ENCODE measurements at regions not wholly inside any gene's neighbourhood (a gene's known extent, or its start where the extent isn't known, plus 50 kb on each side); places are given as distances from the start of the nearest gene placed in this dataset.

DNA sequence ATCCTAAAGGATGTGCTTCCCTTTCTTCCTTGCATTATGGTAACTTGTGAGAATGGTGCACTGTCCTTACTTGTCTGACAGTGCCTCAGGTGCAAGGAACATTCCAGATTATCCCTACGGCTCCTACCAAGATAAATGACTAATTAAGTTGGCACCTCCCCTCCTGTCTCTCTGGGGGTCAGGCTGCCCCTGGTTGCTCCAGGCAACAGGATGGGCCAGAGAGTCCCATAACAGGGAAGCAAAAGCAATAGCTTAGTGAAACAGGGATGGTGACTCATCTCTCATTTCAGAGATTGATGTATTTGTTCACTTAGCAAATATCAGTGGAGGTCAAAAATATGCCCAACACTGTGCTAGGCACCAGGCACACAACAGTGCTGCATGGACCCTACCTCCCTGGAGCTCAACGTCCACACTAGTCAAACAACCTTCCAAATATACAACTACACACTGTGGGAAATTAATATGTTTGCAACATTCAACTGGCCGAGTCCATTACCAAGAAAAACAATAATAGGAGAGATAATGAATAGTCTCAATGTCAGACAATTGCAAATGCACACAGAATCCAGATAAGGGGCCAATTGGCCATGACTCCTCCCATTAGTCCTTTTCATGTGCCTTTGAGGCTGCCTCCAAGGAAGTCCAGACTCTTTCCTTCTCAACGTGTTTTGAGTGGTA, 249.0 kb downstream of the TLE3 start:
- H3K4me2 ChIP-seq: no peak overlapping the region
- peaks cover 26% of the 10 kb centered on the region for H3K4me1 ChIP-seq (replicated peaks; ENCODE audit: insufficient read depth)
- no peaks in the 10 kb centered on the region for H3K79me2 ChIP-seq (ENCODE audit: low read depth)
- no peaks in the 10 kb centered on the region for H4K20me1 ChIP-seq (ENCODE audit: insufficient read depth)
- DNase-seq: peak in 1 of 2 experiments; percentile 67
- POLR2A ChIA-PET (ENCODE audit: unreplicated experiment): no interaction called here
- CTCF ChIA-PET: no interaction called here
- no peak overlapping the region for H2AFZ ChIP-seq
- TF ChIP-seq, protein P1, sequence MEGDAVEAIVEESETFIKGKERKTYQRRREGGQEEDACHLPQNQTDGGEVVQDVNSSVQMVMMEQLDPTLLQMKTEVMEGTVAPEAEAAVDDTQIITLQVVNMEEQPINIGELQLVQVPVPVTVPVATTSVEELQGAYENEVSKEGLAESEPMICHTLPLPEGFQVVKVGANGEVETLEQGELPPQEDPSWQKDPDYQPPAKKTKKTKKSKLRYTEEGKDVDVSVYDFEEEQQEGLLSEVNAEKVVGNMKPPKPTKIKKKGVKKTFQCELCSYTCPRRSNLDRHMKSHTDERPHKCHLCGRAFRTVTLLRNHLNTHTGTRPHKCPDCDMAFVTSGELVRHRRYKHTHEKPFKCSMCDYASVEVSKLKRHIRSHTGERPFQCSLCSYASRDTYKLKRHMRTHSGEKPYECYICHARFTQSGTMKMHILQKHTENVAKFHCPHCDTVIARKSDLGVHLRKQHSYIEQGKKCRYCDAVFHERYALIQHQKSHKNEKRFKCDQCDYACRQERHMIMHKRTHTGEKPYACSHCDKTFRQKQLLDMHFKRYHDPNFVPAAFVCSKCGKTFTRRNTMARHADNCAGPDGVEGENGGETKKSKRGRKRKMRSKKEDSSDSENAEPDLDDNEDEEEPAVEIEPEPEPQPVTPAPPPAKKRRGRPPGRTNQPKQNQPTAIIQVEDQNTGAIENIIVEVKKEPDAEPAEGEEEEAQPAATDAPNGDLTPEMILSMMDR (conservative IDR thresholded peaks at IDR 0.05): no peak
- no peak for TF ChIP-seq EZH2 (IDR thresholded peaks at IDR 0.05; ENCODE audit: low read depth)
- no peaks in the 10 kb centered on the region for H3K9me2 ChIP-seq (ENCODE audit: insufficient read depth)
- H3K9me3 ChIP-seq (ENCODE audit: insufficient read depth, low read depth): no peaks in the 10 kb centered on the region
- H3K27me3 ChIP-seq (ENCODE audit: insufficient read depth, low read depth): no peaks in the 10 kb centered on the region
- peaks cover 21% of the 10 kb centered on the region for H3F3A ChIP-seq (ENCODE audit: insufficient read depth, low read depth)
- H3K4me3 ChIP-seq: no peak overlapping the region
- BruUV-seq (replicated peaks): no TSS peak
- no peak overlapping the region for H3K27ac ChIP-seq
- no peaks in the 10 kb centered on the region for H3K36me3 ChIP-seq (ENCODE audit: low read depth)
- intact Hi-C loops (cut with micrococcal nuclease; ENCODE audit: unreplicated experiment): no loop called here

DNA sequence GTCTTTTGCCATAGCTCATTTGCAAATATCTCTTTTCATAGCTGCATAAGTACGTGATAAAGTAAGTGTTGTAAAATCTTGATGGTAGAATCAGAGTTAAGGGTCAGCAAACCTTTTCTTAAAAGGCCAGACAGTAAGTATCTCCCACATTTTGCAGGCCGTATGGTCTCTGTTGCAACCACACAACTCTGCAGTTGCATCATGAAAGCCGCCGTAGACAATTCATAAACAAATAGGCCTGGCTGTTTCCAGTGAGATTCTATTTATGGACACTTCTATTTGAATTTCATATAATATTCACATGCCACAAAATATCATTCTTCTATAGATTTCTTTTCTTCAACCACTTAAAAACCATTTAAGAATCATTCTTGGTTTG, 248.5 kb downstream of the TLE3 start:
- POLR2A ChIA-PET (ENCODE audit: unreplicated experiment): no interaction called here
- Histone ChIP-seq H3K27ac (no peak overlapping the region), H3K4me1 (replicated peaks; ENCODE audit: insufficient read depth) (peaks cover 31% of the 10 kb centered on the region), H4K20me1 (ENCODE audit: insufficient read depth) (no peaks in the 10 kb centered on the region), H3K9me3 (ENCODE audit: insufficient read depth, low read depth) (no peaks in the 10 kb centered on the region), H3K9me2 (ENCODE audit: insufficient read depth) (no peaks in the 10 kb centered on the region), H3F3A (ENCODE audit: insufficient read depth, low read depth) (peaks cover 26% of the 10 kb centered on the region), H3K4me3 (no peak overlapping the region), H2AFZ (no peak overlapping the region), H3K27me3 (ENCODE audit: insufficient read depth, low read depth) (no peaks in the 10 kb centered on the region), H3K36me3 (ENCODE audit: low read depth) (no peaks in the 10 kb centered on the region), H3K4me2 (no peak overlapping the region), H3K79me2 (ENCODE audit: low read depth) (no peaks in the 10 kb centered on the region)
- no peak for TF ChIP-seq EZH2 (IDR thresholded peaks at IDR 0.05; ENCODE audit: low read depth)
- TF ChIP-seq, protein P1 (conservative IDR thresholded peaks at IDR 0.05): no peak
- BruUV-seq (replicated peaks): no TSS peak
- intact Hi-C loops (cut with micrococcal nuclease; ENCODE audit: unreplicated experiment): no loop called here
- no peak for DNase-seq
- CTCF ChIA-PET: no interaction called here

DNA sequence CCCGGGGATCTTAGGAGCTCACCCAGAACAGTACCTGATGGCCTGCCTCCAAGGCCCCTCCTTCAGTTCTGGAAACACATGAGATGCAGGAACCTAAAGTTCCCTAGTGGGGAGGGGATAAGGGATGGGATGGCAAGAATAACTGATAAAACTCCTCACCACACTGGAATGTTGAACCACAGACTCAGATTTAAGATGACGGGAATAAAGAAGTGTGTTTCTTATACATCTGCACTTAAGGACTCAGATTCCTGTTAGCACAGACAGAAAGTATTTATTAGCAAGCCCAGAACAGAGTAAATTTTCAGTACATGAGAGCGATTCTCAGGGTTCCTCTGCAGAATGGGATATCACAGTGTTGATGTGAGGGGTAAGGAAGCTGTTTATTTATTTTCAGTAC, 245.2 kb downstream of the TLE3 start:
- no peak overlapping the region for H2AFZ ChIP-seq
- POLR2A ChIA-PET (ENCODE audit: unreplicated experiment): interaction anchor here (0.6 kb wide), 1 partner anchor 19 kb away, joined by 3 read pairs; no protein-coding TSS in a partner anchor
- H3F3A ChIP-seq (ENCODE audit: insufficient read depth, low read depth): peaks cover 30% of the 10 kb centered on the region
- H3K4me3 ChIP-seq: no peak overlapping the region
- intact Hi-C loops (cut with micrococcal nuclease; ENCODE audit: unreplicated experiment): loop anchor here (2.0 to 10.0 kb wide), 7 partner anchors 55 to 612 kb away; no protein-coding TSS in a partner anchor
- H3K4me1 ChIP-seq (replicated peaks; ENCODE audit: insufficient read depth): peaks cover 42% of the 10 kb centered on the region
- TF ChIP-seq EZH2 (IDR thresholded peaks at IDR 0.05; ENCODE audit: low read depth): no peak
- TF ChIP-seq, protein P1 (conservative IDR thresholded peaks at IDR 0.05): no peak
- no peaks in the 10 kb centered on the region for H3K79me2 ChIP-seq (ENCODE audit: low read depth)
- H3K9me2 ChIP-seq (ENCODE audit: insufficient read depth): no peaks in the 10 kb centered on the region
- H3K27me3 ChIP-seq (ENCODE audit: insufficient read depth, low read depth): no peaks in the 10 kb centered on the region
- CTCF ChIA-PET: no interaction called here
- peak overlapping the region; percentile 91 for H3K27ac ChIP-seq
- H3K36me3 ChIP-seq (ENCODE audit: low read depth): no peaks in the 10 kb centered on the region
- H3K9me3 ChIP-seq (ENCODE audit: insufficient read depth, low read depth): no peaks in the 10 kb centered on the region
- BruUV-seq (replicated peaks): no TSS peak
- H4K20me1 ChIP-seq (ENCODE audit: insufficient read depth): no peaks in the 10 kb centered on the region
- peak; percentile 22 to 48 for DNase-seq
- peak overlapping the region; percentile 52 for H3K4me2 ChIP-seq

All from PC-9 (cell line).